SK-N-SH treated with all-trans-retinoic acid at 6 μM for 48 hours (cell line): ENCODE measurements at regions not wholly inside any gene's neighbourhood (a gene's known extent, or its start where the extent isn't known, plus 50 kb on each side); places are given as distances from the start of the nearest gene placed in this dataset.

Experiments
- ATAC-seq: fragments of 200-7000 bp; cut with Tn5 transposase; 3 replicates; pipeline ENCODE4 v1.9.1; 2020; ENCODE audit warnings: mild to moderate bottlenecking, moderate library complexity
- ARNTL ChIP-seq: fragments of 450-650 bp; formaldehyde crosslinking; IDR thresholded peaks from 2 replicates; pipeline ENCODE4 v1.5.0; 2020; ENCODE audit warnings: low read depth, mild to moderate bottlenecking, moderate library complexity, borderline replicate concordance
- BACH2 ChIP-seq: fragments of 250-450 bp; sonication (Bioruptor Pico); IDR thresholded peaks from 2 replicates; pipeline ENCODE4 v1.9.0; 2021; ENCODE audit warnings: mild to moderate bottlenecking, borderline replicate concordance
- CSDC2 ChIP-seq: fragments of 250-450 bp; sonication (Bioruptor Pico); IDR thresholded peaks from 2 replicates; pipeline ENCODE4 v1.5.0; 2020; ENCODE audit warnings: mild to moderate bottlenecking, moderate library complexity
- ESRRG ChIP-seq: fragments of 250-450 bp; sonication (Bioruptor Pico); IDR thresholded peaks from 2 replicates; pipeline ENCODE4 v1.6.1; 2021; ENCODE audit warnings: mild to moderate bottlenecking
- GLIS3 ChIP-seq: fragments of 250-450 bp; sonication (Bioruptor Pico); IDR thresholded peaks from 2 replicates; pipeline ENCODE4 v1.5.0; 2020; ENCODE audit warnings: mild to moderate bottlenecking, moderate library complexity
- ISL1 ChIP-seq: fragments of 250-450 bp; sonication (Bioruptor Pico); IDR thresholded peaks from 2 replicates; pipeline ENCODE4 v2.1.2; 2022; ENCODE audit warnings: mild to moderate bottlenecking, moderate library complexity
- OSR1 ChIP-seq: fragments of 250-450 bp; sonication (Bioruptor Pico); IDR thresholded peaks from 2 replicates; pipeline ENCODE4 v1.8.0; 2022; ENCODE audit warnings: moderate library complexity, mild to moderate bottlenecking, inconsistent platforms
- PATZ1 ChIP-seq: fragments of 250-450 bp; sonication (Bioruptor Pico); IDR thresholded peaks from 2 replicates; pipeline ENCODE4 v1.8.0; 2020; ENCODE audit warnings: mild to moderate bottlenecking, moderate library complexity, borderline replicate concordance
- POU6F1 ChIP-seq: fragments of 250-450 bp; sonication (Bioruptor Pico); IDR thresholded peaks from 2 replicates; pipeline ENCODE4 v1.8.0; 2021; ENCODE audit warnings: low read depth, mild to moderate bottlenecking, moderate library complexity, borderline replicate concordance
- PPARA ChIP-seq: fragments of 250-450 bp; sonication (Bioruptor Pico); IDR thresholded peaks from 2 replicates; pipeline ENCODE4 v1.5.0; 2020; ENCODE audit warnings: mild to moderate bottlenecking, borderline replicate concordance
- SNAI2 ChIP-seq: fragments of 250-450 bp; sonication (Bioruptor Pico); IDR thresholded peaks from 2 replicates; pipeline ENCODE4 v1.5.0; 2020; ENCODE audit warnings: mild to moderate bottlenecking, moderate library complexity
- TOX ChIP-seq: fragments of 250-450 bp; sonication (Bioruptor Pico); IDR thresholded peaks from 2 replicates; pipeline ENCODE4 v1.8.0; 2021; ENCODE audit warnings: mild to moderate bottlenecking, moderate library complexity, borderline replicate concordance
- TSHZ2 ChIP-seq: fragments of 250-450 bp; sonication (Bioruptor Pico); IDR thresholded peaks from 2 replicates; pipeline ENCODE4 v1.5.0; 2020; ENCODE audit warnings: mild to moderate bottlenecking, moderate library complexity
- ZC3H10 ChIP-seq: fragments of 250-450 bp; sonication (Bioruptor Pico); IDR thresholded peaks from 2 replicates; pipeline ENCODE4 v1.5.1; 2021; ENCODE audit warnings: mild to moderate bottlenecking, moderate library complexity
- ZFP30 ChIP-seq: fragments of 450-650 bp; formaldehyde crosslinking; IDR thresholded peaks from 2 replicates; pipeline ENCODE4 v1.5.0; 2022; ENCODE audit warnings: mild to moderate bottlenecking, moderate library complexity
- ZNF565 ChIP-seq: fragments of 450-650 bp; formaldehyde crosslinking; conservative IDR thresholded peaks from 2 replicates; pipeline ENCODE4 v1.5.0; 2020; ENCODE audit warnings: low read depth, mild to moderate bottlenecking, moderate library complexity
- ZNF70 ChIP-seq: fragments of 450-650 bp; formaldehyde crosslinking; IDR thresholded peaks from 2 replicates; pipeline ENCODE4 v1.5.0; 2020; ENCODE audit warnings: mild to moderate bottlenecking, moderate library complexity
- ZNF8 ChIP-seq: fragments of 450-650 bp; formaldehyde crosslinking; IDR thresholded peaks from 2 replicates; pipeline ENCODE4 v1.5.0; 2020; ENCODE audit warnings: mild to moderate bottlenecking, moderate library complexity
- TF ChIP-seq, protein P1 (sequence below): fragments of 250-450 bp; sonication (Bioruptor Pico); IDR thresholded peaks from 2 replicates; pipeline ENCODE4 v1.5.1; 2021; ENCODE audit warnings: mild to moderate bottlenecking, moderate library complexity
- TF ChIP-seq, protein P2 (sequence below): fragments of 250-450 bp; sonication (Bioruptor Pico); IDR thresholded peaks from 2 replicates; pipeline ENCODE4 v1.5.1; 2020; ENCODE audit warnings: low read depth, mild to moderate bottlenecking, moderate library complexity

DNA sequence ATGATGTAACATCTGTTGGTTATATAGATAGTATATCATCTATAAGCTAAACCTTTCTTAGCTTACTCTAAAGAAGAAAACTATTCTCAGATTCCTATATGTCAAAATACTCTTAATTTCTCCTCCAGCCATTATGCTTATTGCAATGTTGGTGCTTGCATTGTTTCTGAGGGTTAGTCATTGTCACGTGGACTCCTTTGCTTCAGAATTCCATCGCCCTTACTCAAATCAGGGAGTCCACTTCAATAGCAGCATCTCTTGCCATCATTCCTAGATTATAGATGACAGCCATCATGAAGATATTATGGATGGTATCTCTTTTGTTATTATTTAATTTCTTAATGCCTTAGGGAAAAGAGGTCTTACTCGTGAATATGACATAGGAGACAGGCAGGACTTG lies 776.1 kb downstream of the TENT5A start:
- no peak for ATAC-seq
- TF ChIP-seq, protein P1, sequence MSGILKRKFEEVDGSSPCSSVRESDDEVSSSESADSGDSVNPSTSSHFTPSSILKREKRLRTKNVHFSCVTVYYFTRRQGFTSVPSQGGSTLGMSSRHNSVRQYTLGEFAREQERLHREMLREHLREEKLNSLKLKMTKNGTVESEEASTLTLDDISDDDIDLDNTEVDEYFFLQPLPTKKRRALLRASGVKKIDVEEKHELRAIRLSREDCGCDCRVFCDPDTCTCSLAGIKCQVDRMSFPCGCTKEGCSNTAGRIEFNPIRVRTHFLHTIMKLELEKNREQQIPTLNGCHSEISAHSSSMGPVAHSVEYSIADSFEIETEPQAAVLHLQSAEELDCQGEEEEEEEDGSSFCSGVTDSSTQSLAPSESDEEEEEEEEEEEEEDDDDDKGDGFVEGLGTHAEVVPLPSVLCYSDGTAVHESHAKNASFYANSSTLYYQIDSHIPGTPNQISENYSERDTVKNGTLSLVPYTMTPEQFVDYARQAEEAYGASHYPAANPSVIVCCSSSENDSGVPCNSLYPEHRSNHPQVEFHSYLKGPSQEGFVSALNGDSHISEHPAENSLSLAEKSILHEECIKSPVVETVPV (CRISPR knock-in tag), result no peak
- TF ChIP-seq PATZ1 (CRISPR knock-in tag) (no peak), ZC3H10 (CRISPR knock-in tag) (no peak), TSHZ2 (CRISPR knock-in tag) (no peak), TOX (CRISPR knock-in tag) (no peak), GLIS3 (CRISPR knock-in tag) (no peak), ZNF565 (CRISPR knock-in tag) (no peak), SNAI2 (CRISPR knock-in tag) (no peak), ESRRG (no peak), ISL1 (no peak), CSDC2 (CRISPR knock-in tag) (no peak)
- TF ChIP-seq, protein P2, sequence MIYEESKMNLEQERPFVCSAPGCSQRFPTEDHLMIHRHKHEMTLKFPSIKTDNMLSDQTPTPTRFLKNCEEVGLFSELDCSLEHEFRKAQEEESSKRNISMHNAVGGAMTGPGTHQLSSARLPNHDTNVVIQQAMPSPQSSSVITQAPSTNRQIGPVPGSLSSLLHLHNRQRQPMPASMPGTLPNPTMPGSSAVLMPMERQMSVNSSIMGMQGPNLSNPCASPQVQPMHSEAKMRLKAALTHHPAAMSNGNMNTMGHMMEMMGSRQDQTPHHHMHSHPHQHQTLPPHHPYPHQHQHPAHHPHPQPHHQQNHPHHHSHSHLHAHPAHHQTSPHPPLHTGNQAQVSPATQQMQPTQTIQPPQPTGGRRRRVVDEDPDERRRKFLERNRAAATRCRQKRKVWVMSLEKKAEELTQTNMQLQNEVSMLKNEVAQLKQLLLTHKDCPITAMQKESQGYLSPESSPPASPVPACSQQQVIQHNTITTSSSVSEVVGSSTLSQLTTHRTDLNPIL (CRISPR knock-in tag), result no peak

DNA sequence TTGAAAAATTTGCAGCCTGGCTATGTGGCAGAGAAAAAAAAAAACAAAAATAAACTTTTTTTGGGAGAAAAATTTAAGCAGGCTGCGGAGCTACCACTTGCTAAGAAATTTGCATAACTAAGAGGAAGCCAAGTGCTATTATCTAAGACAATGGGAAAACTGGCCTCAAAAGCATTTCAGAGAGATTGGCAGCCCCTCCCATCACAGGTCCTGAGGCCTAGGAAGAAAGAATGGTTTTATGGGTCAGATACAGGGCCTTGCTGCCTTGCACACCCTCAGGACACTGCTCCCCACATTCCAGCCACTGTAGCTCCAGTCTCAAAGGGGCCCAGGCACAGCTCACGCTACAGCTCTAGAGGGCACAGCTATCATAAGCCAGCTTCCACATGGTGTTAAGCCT lies 777.9 kb downstream of the TENT5A start:
- TF ChIP-seq ZNF8 (no peak), POU6F1 (CRISPR knock-in tag) (no peak), TSHZ2 (CRISPR knock-in tag) (no peak), BACH2 (CRISPR knock-in tag) (no peak), ESRRG (no peak), GLIS3 (CRISPR knock-in tag) (no peak), ARNTL (no peak), CSDC2 (CRISPR knock-in tag) (no peak), ISL1 (no peak), ZFP30 (no peak), PATZ1 (CRISPR knock-in tag) (no peak), ZNF70 (CRISPR knock-in tag) (no peak), OSR1 (CRISPR knock-in tag) (no peak), PPARA (CRISPR knock-in tag) (no peak), ZC3H10 (CRISPR knock-in tag) (no peak), TOX (CRISPR knock-in tag) (no peak)
- TF ChIP-seq, protein P2 (CRISPR knock-in tag), result no peak
- TF ChIP-seq, protein P1 (CRISPR knock-in tag), result no peak
- no peak for ATAC-seq
